Stimulated activated effector memory CD8-positive, alpha-beta T cell treated with anti-CD3 and anti-CD28 coated beads, Interleukin-12 subunit alpha, Interleukin-12 subunit beta, amount 100 ng/mL, for 72 hours (primary cell): ENCODE measurements at regions not wholly inside any gene's neighbourhood (a gene's known extent, or its start where the extent isn't known, plus 50 kb on each side); places are given as distances from the start of the nearest gene placed in this dataset.

Source experiments
- ATAC-seq: fragments of 150-1000 bp; cut with Tn5 transposase; 2 replicates; pipeline ENCODE4 v1.10.0; 2021
- DNase-seq, 2 donors: peaks; one replicate each; pipeline ENCODE4 v3.0.0; 2021 to 2022; ENCODE audit warnings: low spot score in 2 of 2
- H3K27ac Mint-ChIP-seq: one replicate; pipeline ENCODE4 v1.8.0; 2022; ENCODE audit warnings: mild to moderate bottlenecking, mixed read lengths
- H3K36me3 Mint-ChIP-seq: one replicate; pipeline ENCODE4 v1.8.0; 2022; ENCODE audit warnings: mild to moderate bottlenecking, mixed read lengths
- H3K4me1 Mint-ChIP-seq: one replicate; pipeline ENCODE4 v1.8.0; 2022; ENCODE audit warnings: mixed read lengths
- H3K4me3 Mint-ChIP-seq: one replicate; pipeline ENCODE4 v1.8.0; 2022; ENCODE audit warnings: mild to moderate bottlenecking, mixed read lengths
- H3K9me3 Mint-ChIP-seq: one replicate; pipeline ENCODE4 v1.8.0; 2022; ENCODE audit warnings: mixed read lengths

- H3K4me1 Mint-ChIP-seq: no peaks in the 10 kb centered on the region
- H3K36me3 Mint-ChIP-seq: no peaks in the 10 kb centered on the region
- H3K4me3 Mint-ChIP-seq: no peak overlapping the region
- ATAC-seq (no peak), DNase-seq (no peak)
- peaks cover 23% of the 10 kb centered on the region for H3K9me3 Mint-ChIP-seq
- H3K27ac Mint-ChIP-seq: no peak overlapping the region
These were observed 713.0 kb upstream of the SGO1 start for GRCh38 chr3:20898962-20899361.

- ATAC-seq: no peak
These were observed 704.1 kb upstream of the SGO1 start for GRCh38 chr3:20890111-20890519.

GRCh38 chr3:20878691-20879090, 692.7 kb upstream of the SGO1 start:
- Mint-ChIP-seq H3K4me1 (no peaks in the 10 kb centered on the region), H3K27ac (no peak overlapping the region), H3K4me3 (no peak overlapping the region), H3K36me3 (no peaks in the 10 kb centered on the region), H3K9me3 (peaks cover 17% of the 10 kb centered on the region)
- DNase-seq (no peak), ATAC-seq (no peak)

More at GRCh38 chr3:20890111-20890519, 704.1 kb upstream of the SGO1 start:
- H3K4me1 Mint-ChIP-seq: no peaks in the 10 kb centered on the region
- no peaks in the 10 kb centered on the region for H3K36me3 Mint-ChIP-seq
- DNase-seq: no peak
- H3K9me3 Mint-ChIP-seq: peaks cover 20% of the 10 kb centered on the region
- H3K4me3 Mint-ChIP-seq: no peak overlapping the region
- no peak overlapping the region for H3K27ac Mint-ChIP-seq

- Mint-ChIP-seq H3K27ac (no peak overlapping the region), H3K4me1 (no peaks in the 10 kb centered on the region), H3K9me3 (peaks cover 26% of the 10 kb centered on the region), H3K4me3 (no peak overlapping the region), H3K36me3 (no peaks in the 10 kb centered on the region)
- no peak for DNase-seq
- no peak for ATAC-seq
These were observed 687.2 kb upstream of the SGO1 start for GRCh38 chr3:20873235-20873634.

- H3K9me3 Mint-ChIP-seq: peaks cover 20% of the 10 kb centered on the region
- DNase-seq (no peak), ATAC-seq (no peak)
- no peaks in the 10 kb centered on the region for H3K4me1 Mint-ChIP-seq
- H3K4me3 Mint-ChIP-seq: no peak overlapping the region
- H3K36me3 Mint-ChIP-seq: no peaks in the 10 kb centered on the region
- H3K27ac Mint-ChIP-seq: no peak overlapping the region
These were observed 684.3 kb upstream of the SGO1 start for GRCh38 chr3:20870106-20870899.

- Mint-ChIP-seq H3K4me1 (no peaks in the 10 kb centered on the region), H3K9me3 (peaks cover 21% of the 10 kb centered on the region), H3K27ac (no peak overlapping the region), H3K36me3 (no peaks in the 10 kb centered on the region), H3K4me3 (no peak overlapping the region)
- no peak for ATAC-seq
- no peak for DNase-seq
These were observed 679.8 kb upstream of the SGO1 start for GRCh38 chr3:20865803-20866202.

GRCh38 chr3:20861454-20861853, 675.4 kb upstream of the SGO1 start:
- H3K27ac Mint-ChIP-seq: no peak overlapping the region
- H3K9me3 Mint-ChIP-seq: peaks cover 21% of the 10 kb centered on the region
- no peaks in the 10 kb centered on the region for H3K36me3 Mint-ChIP-seq
- no peak for ATAC-seq
- H3K4me1 Mint-ChIP-seq: no peaks in the 10 kb centered on the region
- no peak for DNase-seq
- no peak overlapping the region for H3K4me3 Mint-ChIP-seq

GRCh38 chr3:20857636-20858035, 671.6 kb upstream of the SGO1 start:
- DNase-seq: no peak
- no peak for ATAC-seq
- Mint-ChIP-seq H3K27ac (no peak overlapping the region), H3K4me1 (no peaks in the 10 kb centered on the region), H3K36me3 (no peaks in the 10 kb centered on the region), H3K4me3 (no peak overlapping the region), H3K9me3 (peaks cover 12% of the 10 kb centered on the region)

- H3K4me1 Mint-ChIP-seq: no peaks in the 10 kb centered on the region
- H3K9me3 Mint-ChIP-seq: peaks cover 8% of the 10 kb centered on the region
- DNase-seq: no peak
- no peaks in the 10 kb centered on the region for H3K36me3 Mint-ChIP-seq
- H3K4me3 Mint-ChIP-seq: no peak overlapping the region
- no peak for ATAC-seq
- H3K27ac Mint-ChIP-seq: no peak overlapping the region
These were observed 667.9 kb upstream of the SGO1 start for GRCh38 chr3:20853890-20854289.

GRCh38 chr3:20852712-20853111, 666.7 kb upstream of the SGO1 start:
- Mint-ChIP-seq H3K9me3 (peaks cover 12% of the 10 kb centered on the region), H3K36me3 (no peaks in the 10 kb centered on the region), H3K4me1 (no peaks in the 10 kb centered on the region), H3K4me3 (no peak overlapping the region), H3K27ac (no peak overlapping the region)
- ATAC-seq: no peak
- no peak for DNase-seq

- Mint-ChIP-seq H3K4me1 (no peaks in the 10 kb centered on the region), H3K9me3 (peaks cover 8% of the 10 kb centered on the region), H3K27ac (no peak overlapping the region), H3K36me3 (no peaks in the 10 kb centered on the region), H3K4me3 (no peak overlapping the region)
- DNase-seq: no peak
- no peak for ATAC-seq
These were observed 664.0 kb upstream of the SGO1 start for GRCh38 chr3:20849975-20850374.

GRCh38 chr3:20846832-20847231, 660.8 kb upstream of the SGO1 start:
- Mint-ChIP-seq H3K4me1 (no peaks in the 10 kb centered on the region), H3K9me3 (peaks cover 17% of the 10 kb centered on the region), H3K36me3 (no peaks in the 10 kb centered on the region), H3K4me3 (no peak overlapping the region), H3K27ac (no peak overlapping the region)
- DNase-seq (no peak), ATAC-seq (no peak)

- Mint-ChIP-seq H3K4me1 (no peaks in the 10 kb centered on the region), H3K9me3 (peaks cover 19% of the 10 kb centered on the region), H3K4me3 (no peak overlapping the region), H3K36me3 (no peaks in the 10 kb centered on the region), H3K27ac (no peak overlapping the region)
- ATAC-seq (no peak), DNase-seq (no peak)
These were observed 660.1 kb upstream of the SGO1 start for GRCh38 chr3:20846066-20846465.

- no peak overlapping the region for H3K27ac Mint-ChIP-seq
- no peak for ATAC-seq
- H3K4me1 Mint-ChIP-seq: no peaks in the 10 kb centered on the region
- no peak overlapping the region for H3K4me3 Mint-ChIP-seq
- DNase-seq: no peak
- H3K9me3 Mint-ChIP-seq: peaks cover 21% of the 10 kb centered on the region
- no peaks in the 10 kb centered on the region for H3K36me3 Mint-ChIP-seq
These were observed 658.8 kb upstream of the SGO1 start for GRCh38 chr3:20844851-20845250.

- H3K36me3 Mint-ChIP-seq: no peaks in the 10 kb centered on the region
- ATAC-seq (no peak), DNase-seq (no peak)
- H3K4me3 Mint-ChIP-seq: no peak overlapping the region
- no peak overlapping the region for H3K27ac Mint-ChIP-seq
- peaks cover 14% of the 10 kb centered on the region for H3K9me3 Mint-ChIP-seq
- H3K4me1 Mint-ChIP-seq: no peaks in the 10 kb centered on the region
These were observed 656.8 kb upstream of the SGO1 start for GRCh38 chr3:20842594-20843436.

GRCh38 chr3:20842002-20842401, 656.0 kb upstream of the SGO1 start:
- Mint-ChIP-seq H3K4me1 (no peaks in the 10 kb centered on the region), H3K9me3 (peaks cover 14% of the 10 kb centered on the region), H3K27ac (no peak overlapping the region), H3K4me3 (no peak overlapping the region), H3K36me3 (no peaks in the 10 kb centered on the region)
- no peak for ATAC-seq
- DNase-seq: no peak
